ENCODE measurements at regions not wholly inside any gene's neighbourhood (a gene's known extent, or its start where the extent isn't known, plus 50 kb on each side); places are given as distances from the start of the nearest gene placed in this dataset.

- H3K27ac Mint-ChIP-seq: no peak overlapping the region
- H3K9me3 Mint-ChIP-seq: peaks cover 11% of the 10 kb centered on the region in 2 donors
- no peak for DNase-seq (ENCODE audit: low spot score in 2 of 2)
- no peaks in the 10 kb centered on the region for H3K36me3 Mint-ChIP-seq
- ATAC-seq: no peak
Observed at GRCh38 chr16:52066962-52067361, 480.0 kb downstream of the TOX3 start.

DNA sequence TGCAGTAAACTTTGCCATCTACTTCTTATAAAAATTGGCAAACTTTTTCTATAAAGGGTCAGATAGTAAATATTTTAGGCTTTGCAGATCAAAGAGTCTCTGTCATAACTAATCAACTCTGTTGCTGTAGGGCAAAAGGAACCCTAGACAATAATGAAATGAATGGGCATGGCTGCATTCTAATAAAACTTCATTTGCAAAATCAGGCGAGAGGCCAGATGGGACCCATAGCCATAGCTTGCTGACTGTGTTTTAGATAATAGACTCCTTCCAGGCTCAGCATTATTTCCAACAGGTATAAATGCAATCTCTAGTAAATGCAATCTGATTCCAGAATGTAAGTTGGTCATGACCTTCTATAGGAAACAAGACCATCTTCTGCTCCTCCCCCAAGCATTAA, 490.7 kb downstream of the TOX3 start:
- ATAC-seq (no peak), DNase-seq (ENCODE audit: low spot score in 2 of 2) (no peak)
- H3K27ac Mint-ChIP-seq: no peak overlapping the region
- H3K9me3 Mint-ChIP-seq: peaks cover 15 to 21% of the 10 kb centered on the region in 2 donors
- H3K36me3 Mint-ChIP-seq: no peaks in the 10 kb centered on the region

- ATAC-seq (no peak), DNase-seq (ENCODE audit: low spot score in 2 of 2) (no peak)
- Mint-ChIP-seq H3K9me3 (peaks cover 18 to 22% of the 10 kb centered on the region in 2 donors), H3K36me3 (peaks cover 0 to 4% of the 10 kb centered on the region in 2 donors), H3K27ac (no peak overlapping the region)
Observed at GRCh38 chr16:52055381-52055780, 491.6 kb downstream of the TOX3 start.

DNA sequence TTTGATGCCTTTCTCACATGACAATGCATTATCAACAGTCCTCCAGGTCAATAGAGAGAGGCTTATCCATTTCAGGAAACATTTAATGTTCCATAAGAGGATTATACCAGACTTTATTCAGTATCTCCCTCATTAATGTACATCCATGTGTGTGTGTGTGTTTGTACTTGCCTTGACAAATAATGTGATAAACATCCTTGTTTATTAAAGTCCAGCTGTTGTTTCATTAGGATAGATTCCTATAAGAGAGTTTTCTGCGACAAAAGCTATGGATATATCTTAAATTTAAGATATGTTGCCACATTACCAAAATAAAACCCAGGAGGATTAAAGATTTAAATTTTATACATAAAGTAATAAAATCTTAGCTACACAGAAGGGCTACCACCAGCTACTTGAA, 492.6 kb downstream of the TOX3 start:
- DNase-seq (ENCODE audit: low spot score in 2 of 2): no peak

DNA sequence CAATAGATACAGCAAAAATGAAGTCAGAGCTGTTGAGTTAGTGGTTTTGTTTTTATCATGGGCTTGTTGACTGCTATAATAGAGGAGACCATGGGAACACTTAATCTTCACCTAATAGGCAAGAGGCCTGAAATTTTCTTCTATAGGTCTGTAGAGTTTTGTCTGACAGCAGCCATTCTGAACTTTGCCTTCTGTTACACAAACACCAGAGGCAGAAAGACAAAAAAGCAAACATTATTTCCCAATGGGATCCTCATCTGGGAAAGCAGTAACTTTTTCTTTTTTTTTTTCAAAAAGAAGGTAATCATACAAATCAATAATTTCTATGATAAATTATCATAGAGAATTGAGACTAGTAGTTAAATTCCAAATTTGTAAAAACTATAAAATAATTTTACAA, 494.1 kb downstream of the TOX3 start:
- no peak for DNase-seq (ENCODE audit: low spot score in 2 of 2)
- Mint-ChIP-seq H3K9me3 (peaks cover 11 to 22% of the 10 kb centered on the region in 2 donors), H3K27ac (no peak overlapping the region), H3K36me3 (peaks cover 0 to 8% of the 10 kb centered on the region in 2 donors)
- no peak for ATAC-seq

More for the DNA sequence above, 492.6 kb downstream of the TOX3 start:
- Mint-ChIP-seq H3K27ac (no peak overlapping the region), H3K36me3 (peaks cover 0 to 8% of the 10 kb centered on the region in 2 donors), H3K9me3 (peaks cover 16 to 22% of the 10 kb centered on the region in 2 donors)
- ATAC-seq: no peak

GRCh38 chr16:52051414-52052172, 495.4 kb downstream of the TOX3 start:
- ATAC-seq (no peak), DNase-seq (ENCODE audit: low spot score in 2 of 2) (no peak)
- no peak overlapping the region for H3K27ac Mint-ChIP-seq
- H3K36me3 Mint-ChIP-seq: peaks cover 0 to 10% of the 10 kb centered on the region in 2 donors
- peaks cover 12 to 23% of the 10 kb centered on the region in 2 donors for H3K9me3 Mint-ChIP-seq

- no peak for DNase-seq (ENCODE audit: low spot score in 2 of 2)
- Mint-ChIP-seq H3K9me3 (peaks cover 11 to 27% of the 10 kb centered on the region in 2 donors), H3K27ac (no peak overlapping the region), H3K36me3 (peaks cover 0 to 13% of the 10 kb centered on the region in 2 donors)
- ATAC-seq: no peak
Observed at GRCh38 chr16:52050418-52050817, 496.5 kb downstream of the TOX3 start.

GRCh38 chr16:52035436-52035835, 511.5 kb downstream of the TOX3 start:
- peaks cover 13 to 16% of the 10 kb centered on the region in 2 donors for H3K9me3 Mint-ChIP-seq
- no peak for DNase-seq (ENCODE audit: low spot score in 2 of 2)
- peak in 1 of 2 donors; percentile 24 for ATAC-seq
- no peaks in the 10 kb centered on the region for H3K36me3 Mint-ChIP-seq
- no peak overlapping the region for H3K27ac Mint-ChIP-seq

- DNase-seq (ENCODE audit: low spot score in 2 of 2): no peak
- Mint-ChIP-seq H3K9me3 (peaks cover 16 to 17% of the 10 kb centered on the region in 2 donors), H3K36me3 (no peaks in the 10 kb centered on the region)
Observed at GRCh38 chr16:52034830-52035229, 512.1 kb downstream of the TOX3 start.

DNA sequence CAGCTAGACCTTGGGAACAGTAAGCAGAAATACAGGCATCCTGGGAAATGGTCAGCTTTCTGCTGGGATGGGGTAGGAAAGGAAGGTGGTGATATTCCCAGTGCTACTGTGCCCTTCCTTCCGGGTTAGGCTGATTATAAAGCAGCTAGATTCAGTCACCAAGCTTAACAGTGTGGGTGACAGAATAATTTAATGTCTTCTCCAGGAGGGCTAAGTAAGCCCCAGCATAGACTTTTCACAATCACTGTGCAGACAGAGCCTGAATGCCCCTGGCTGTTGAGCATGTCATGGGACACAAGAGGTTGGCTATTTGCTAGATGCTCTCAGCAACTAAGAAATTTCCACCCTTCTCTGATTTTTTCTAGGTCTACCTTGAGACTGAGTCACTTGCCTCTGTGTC, 513.0 kb downstream of the TOX3 start:
- Mint-ChIP-seq H3K9me3 (peaks cover 16 to 22% of the 10 kb centered on the region in 2 donors), H3K36me3 (no peaks in the 10 kb centered on the region), H3K27ac (no peak overlapping the region)
- no peak for ATAC-seq
- no peak for DNase-seq (ENCODE audit: low spot score in 2 of 2)

More at GRCh38 chr16:52034830-52035229, 512.1 kb downstream of the TOX3 start:
- ATAC-seq: no peak
- H3K27ac Mint-ChIP-seq: no peak overlapping the region

DNA sequence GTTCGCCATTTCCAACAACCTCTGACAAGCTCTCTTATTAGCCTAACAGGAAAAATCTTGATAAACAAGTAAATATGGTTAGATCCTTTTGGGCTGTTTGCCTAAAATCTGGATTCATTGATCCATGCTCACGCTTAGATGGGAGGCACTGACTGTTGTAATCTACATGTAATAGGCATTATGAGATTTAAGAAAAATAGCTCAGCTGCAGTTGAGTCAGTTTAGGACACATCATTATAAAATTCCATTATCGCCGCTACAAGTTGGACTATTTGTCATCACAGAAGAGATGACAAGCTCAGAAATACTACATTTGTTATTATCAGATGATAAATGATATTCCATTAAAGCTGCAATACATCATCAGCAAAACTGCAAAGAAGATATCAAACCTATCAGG, 524.0 kb downstream of the TOX3 start:
- H3K27ac Mint-ChIP-seq: no peak overlapping the region
- H3K36me3 Mint-ChIP-seq: no peaks in the 10 kb centered on the region
- H3K9me3 Mint-ChIP-seq: peaks cover 15 to 18% of the 10 kb centered on the region in 2 donors
- DNase-seq (ENCODE audit: low spot score in 2 of 2): no peak
- no peak for ATAC-seq

- H3K9me3 Mint-ChIP-seq: peaks cover 16 to 19% of the 10 kb centered on the region in 2 donors
- no peak for ATAC-seq
- no peak overlapping the region for H3K27ac Mint-ChIP-seq
- peaks cover 0 to 6% of the 10 kb centered on the region in 2 donors for H3K36me3 Mint-ChIP-seq
- no peak for DNase-seq (ENCODE audit: low spot score in 2 of 2)
Observed at GRCh38 chr16:52022177-52022576, 524.8 kb downstream of the TOX3 start.

DNA sequence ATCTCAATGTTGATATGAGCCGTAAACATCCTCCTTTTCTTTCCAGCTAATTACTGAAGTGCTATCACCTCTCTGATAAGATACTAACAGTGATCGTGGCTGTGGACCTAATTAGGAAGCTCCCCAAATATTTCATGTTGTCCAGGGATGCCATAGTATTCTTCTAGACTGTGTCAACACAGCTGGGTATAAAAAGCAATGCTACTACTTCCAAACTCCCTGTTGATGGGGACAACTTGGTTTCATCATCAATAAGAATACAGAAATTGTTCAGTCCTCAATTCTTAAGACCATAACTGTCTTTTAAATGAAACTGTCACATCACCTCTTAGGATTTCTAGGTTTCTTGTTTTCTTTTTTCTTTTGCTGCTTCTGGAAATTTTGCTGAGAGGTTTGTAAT, 530.6 kb downstream of the TOX3 start:
- Mint-ChIP-seq H3K27ac (no peak overlapping the region), H3K36me3 (peaks cover 6 to 7% of the 10 kb centered on the region in 2 donors), H3K9me3 (peaks cover 26 to 34% of the 10 kb centered on the region in 2 donors)
- ATAC-seq (no peak), DNase-seq (ENCODE audit: low spot score in 2 of 2) (no peak)

- Mint-ChIP-seq H3K36me3 (no peaks in the 10 kb centered on the region), H3K27ac (no peak overlapping the region), H3K9me3 (peaks cover 3 to 9% of the 10 kb centered on the region in 2 donors)
- ATAC-seq (no peak), DNase-seq (ENCODE audit: low spot score in 2 of 2) (no peak)
Observed at GRCh38 chr16:52005551-52005950, 541.4 kb downstream of the TOX3 start.

- Mint-ChIP-seq H3K27ac (no peak overlapping the region), H3K9me3 (peaks cover 4 to 16% of the 10 kb centered on the region in 2 donors), H3K36me3 (peaks cover 0 to 4% of the 10 kb centered on the region in 2 donors)
- ATAC-seq (no peak), DNase-seq (ENCODE audit: low spot score in 2 of 2) (no peak)
Observed at GRCh38 chr16:52004343-52004742, 542.6 kb downstream of the TOX3 start.

GRCh38 chr16:52002026-52002425, 544.9 kb downstream of the TOX3 start:
- Mint-ChIP-seq H3K36me3 (peaks cover 0 to 6% of the 10 kb centered on the region in 2 donors), H3K27ac (no peak overlapping the region), H3K9me3 (peaks cover 8 to 21% of the 10 kb centered on the region in 2 donors)
- DNase-seq (ENCODE audit: low spot score in 2 of 2) (no peak), ATAC-seq (no peak)

DNA sequence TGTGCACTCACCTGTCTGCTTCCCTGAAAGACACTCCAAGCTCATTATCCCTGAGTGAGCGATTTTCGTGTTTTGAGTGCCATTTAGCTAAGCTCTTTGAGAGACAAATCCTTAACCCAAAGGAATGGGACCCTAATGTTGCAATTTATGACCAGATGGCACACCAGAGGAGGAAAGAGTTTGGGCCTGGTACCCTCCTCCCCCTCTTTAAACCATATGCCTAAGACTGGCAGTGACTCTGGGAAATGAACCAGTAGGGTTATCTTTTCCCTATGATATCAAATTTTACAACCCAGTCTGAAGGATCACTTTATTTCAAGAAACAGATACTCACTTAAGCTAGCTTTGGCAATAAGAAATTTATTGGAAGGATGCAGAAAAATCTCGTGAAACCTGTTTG, 550.4 kb downstream of the TOX3 start:
- Mint-ChIP-seq H3K36me3 (peaks cover 0 to 6% of the 10 kb centered on the region in 2 donors), H3K9me3 (peaks cover 22 to 27% of the 10 kb centered on the region in 2 donors), H3K27ac (no peak overlapping the region)
- ATAC-seq (no peak), DNase-seq (ENCODE audit: low spot score in 2 of 2) (no peak)

GRCh38 chr16:51994597-51994996, 552.3 kb downstream of the TOX3 start:
- Mint-ChIP-seq H3K9me3 (peaks cover 23 to 35% of the 10 kb centered on the region in 2 donors), H3K36me3 (peaks cover 0 to 10% of the 10 kb centered on the region in 2 donors), H3K27ac (no peak overlapping the region)
- no peak for DNase-seq (ENCODE audit: low spot score in 2 of 2)
- no peak for ATAC-seq

Data from activated naive CD4-positive, alpha-beta T cell treated with anti-CD3 and anti-CD28 coated beads, Interleukin-2, amount 50 U/mL, for 72 hours (primary cell).